ENCODE measurements at regions not wholly inside any gene's neighbourhood (a gene's known extent, or its start where the extent isn't known, plus 50 kb on each side); places are given as distances from the start of the nearest gene placed in this dataset.

DNA sequence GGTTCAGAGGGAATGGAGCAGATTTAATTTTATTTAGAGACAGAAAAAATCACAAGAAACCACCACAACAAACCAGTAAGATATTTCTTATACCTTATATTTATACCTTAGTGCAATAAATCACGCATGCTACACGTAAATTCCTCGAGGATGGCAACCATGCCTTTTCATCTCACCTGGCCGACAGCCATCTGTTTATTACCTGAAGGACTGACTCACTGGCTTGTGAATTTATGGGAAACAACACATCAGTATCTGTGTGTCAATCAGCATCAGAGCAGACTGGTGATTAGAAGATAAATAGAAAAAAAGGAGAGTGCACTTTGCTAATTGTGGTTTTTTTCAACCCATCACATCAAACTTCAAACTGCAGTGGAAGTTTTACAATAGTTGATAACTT is 58.4 kb downstream of the S1PR1 start:
- TF ChIP-seq EP300 (IDR thresholded peaks at IDR 0.05) (no peak), POLR2AphosphoS5 (IDR thresholded peaks at IDR 0.05) (no peak), POLR2A (IDR thresholded peaks at IDR 0.05) (no peak)
- TF ChIP-seq, protein P1, sequence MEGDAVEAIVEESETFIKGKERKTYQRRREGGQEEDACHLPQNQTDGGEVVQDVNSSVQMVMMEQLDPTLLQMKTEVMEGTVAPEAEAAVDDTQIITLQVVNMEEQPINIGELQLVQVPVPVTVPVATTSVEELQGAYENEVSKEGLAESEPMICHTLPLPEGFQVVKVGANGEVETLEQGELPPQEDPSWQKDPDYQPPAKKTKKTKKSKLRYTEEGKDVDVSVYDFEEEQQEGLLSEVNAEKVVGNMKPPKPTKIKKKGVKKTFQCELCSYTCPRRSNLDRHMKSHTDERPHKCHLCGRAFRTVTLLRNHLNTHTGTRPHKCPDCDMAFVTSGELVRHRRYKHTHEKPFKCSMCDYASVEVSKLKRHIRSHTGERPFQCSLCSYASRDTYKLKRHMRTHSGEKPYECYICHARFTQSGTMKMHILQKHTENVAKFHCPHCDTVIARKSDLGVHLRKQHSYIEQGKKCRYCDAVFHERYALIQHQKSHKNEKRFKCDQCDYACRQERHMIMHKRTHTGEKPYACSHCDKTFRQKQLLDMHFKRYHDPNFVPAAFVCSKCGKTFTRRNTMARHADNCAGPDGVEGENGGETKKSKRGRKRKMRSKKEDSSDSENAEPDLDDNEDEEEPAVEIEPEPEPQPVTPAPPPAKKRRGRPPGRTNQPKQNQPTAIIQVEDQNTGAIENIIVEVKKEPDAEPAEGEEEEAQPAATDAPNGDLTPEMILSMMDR (IDR thresholded peaks at IDR 0.05), result no peak

Measured in suprapubic skin (tissue), 4 donors.